ENCODE measurements at regions not wholly inside any gene's neighbourhood (a gene's known extent, or its start where the extent isn't known, plus 50 kb on each side); places are given as distances from the start of the nearest gene placed in this dataset.
"Not testable (repeated sequence)": the region's sequence is repeated elsewhere in the genome, so short reads cannot be mapped to it uniquely, and the experiment has no call there.

DNA sequence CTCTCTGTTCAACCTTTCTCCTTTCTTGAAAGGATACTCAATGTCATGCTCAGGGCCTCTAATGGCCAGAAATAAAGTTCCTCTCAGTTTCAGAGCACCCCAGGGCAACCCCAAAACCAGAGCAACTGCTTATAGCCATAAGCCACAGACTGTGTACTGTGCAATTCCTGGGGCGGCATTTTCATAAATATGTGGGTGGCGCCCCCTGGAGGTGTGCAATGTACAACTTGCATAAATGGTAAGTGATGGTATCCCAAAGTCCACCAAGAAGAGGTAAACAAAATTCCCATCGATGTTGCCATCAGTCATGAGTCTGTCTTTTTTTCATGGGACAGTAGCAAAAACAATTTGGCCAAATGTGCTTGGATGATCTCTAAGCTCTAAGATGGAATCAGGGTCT is 108.4 kb upstream of the ROPN1B start:
- TF ChIP-seq, protein P1, sequence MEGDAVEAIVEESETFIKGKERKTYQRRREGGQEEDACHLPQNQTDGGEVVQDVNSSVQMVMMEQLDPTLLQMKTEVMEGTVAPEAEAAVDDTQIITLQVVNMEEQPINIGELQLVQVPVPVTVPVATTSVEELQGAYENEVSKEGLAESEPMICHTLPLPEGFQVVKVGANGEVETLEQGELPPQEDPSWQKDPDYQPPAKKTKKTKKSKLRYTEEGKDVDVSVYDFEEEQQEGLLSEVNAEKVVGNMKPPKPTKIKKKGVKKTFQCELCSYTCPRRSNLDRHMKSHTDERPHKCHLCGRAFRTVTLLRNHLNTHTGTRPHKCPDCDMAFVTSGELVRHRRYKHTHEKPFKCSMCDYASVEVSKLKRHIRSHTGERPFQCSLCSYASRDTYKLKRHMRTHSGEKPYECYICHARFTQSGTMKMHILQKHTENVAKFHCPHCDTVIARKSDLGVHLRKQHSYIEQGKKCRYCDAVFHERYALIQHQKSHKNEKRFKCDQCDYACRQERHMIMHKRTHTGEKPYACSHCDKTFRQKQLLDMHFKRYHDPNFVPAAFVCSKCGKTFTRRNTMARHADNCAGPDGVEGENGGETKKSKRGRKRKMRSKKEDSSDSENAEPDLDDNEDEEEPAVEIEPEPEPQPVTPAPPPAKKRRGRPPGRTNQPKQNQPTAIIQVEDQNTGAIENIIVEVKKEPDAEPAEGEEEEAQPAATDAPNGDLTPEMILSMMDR (IDR thresholded peaks at IDR 0.05) = peak in 1 of 12 donors; percentile 15
- TF ChIP-seq POLR2A (IDR thresholded peaks at IDR 0.05) = not testable (repeated sequence)

Data from heart left ventricle (tissue), 13 donors.